ENCODE measurements at regions not wholly inside any gene's neighbourhood (a gene's known extent, or its start where the extent isn't known, plus 50 kb on each side); places are given as distances from the start of the nearest gene placed in this dataset.

DNA sequence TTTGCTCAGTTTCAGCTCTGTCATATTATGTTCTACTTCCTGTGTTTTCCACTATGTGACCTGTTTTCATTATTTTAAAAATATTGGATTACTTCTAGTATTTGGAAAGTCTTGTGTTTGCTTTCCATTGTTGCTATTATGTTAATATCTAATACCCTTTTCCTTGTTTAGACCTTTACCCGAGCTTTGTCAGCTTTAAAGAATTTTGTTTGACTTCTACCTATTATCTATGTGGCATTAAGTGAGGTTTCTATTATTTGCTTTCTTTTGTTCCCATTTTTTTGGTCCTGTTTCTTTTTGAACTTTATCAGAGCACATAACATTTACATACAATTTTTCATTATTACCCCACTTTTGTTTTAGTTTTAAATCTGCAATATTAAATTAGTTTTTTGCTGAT lies 202.7 kb downstream of the MANEA start:
- no peak for DNase-seq (ENCODE audit: low spot score)

DNA sequence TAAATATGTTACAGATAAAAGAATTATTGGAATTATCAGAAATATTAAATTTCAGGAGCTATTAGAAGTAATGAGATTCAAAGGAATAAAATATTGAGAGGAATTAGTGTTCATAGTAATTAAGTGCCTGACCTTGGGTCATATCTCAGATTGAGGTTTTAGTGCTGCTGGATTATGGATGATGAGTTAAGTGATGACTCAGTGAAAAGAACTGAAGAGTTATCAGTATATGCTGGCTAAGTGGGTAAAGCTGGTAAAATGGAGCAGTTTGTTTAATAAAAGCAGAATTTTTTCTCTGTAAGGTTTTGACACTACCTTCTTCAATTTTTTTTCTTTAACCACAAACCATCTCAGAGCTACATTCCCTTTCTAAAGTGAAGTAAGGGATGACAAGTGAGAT lies 206.7 kb downstream of the MANEA start:
- DNase-seq (ENCODE audit: low spot score): no peak

DNA sequence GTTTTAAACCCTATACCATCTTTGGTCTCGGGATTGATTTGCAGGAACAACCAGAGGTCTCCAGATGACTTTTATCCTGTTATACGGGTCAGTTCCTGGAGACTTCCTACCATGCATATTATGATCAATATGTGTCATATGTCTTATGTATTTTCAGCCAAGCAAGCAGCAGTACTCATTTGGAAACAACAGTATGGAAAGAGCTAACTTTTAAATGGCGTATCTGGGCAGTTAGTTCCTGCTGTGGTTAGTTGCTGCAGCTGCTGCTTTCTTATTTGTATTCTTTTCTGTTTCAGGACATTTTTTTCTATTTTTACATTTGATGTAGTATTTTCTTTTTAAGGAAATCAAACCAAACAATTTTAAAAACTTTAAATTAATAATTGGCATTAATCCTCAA lies 207.5 kb downstream of the MANEA start:
- DNase-seq (ENCODE audit: low spot score): no peak

DNA sequence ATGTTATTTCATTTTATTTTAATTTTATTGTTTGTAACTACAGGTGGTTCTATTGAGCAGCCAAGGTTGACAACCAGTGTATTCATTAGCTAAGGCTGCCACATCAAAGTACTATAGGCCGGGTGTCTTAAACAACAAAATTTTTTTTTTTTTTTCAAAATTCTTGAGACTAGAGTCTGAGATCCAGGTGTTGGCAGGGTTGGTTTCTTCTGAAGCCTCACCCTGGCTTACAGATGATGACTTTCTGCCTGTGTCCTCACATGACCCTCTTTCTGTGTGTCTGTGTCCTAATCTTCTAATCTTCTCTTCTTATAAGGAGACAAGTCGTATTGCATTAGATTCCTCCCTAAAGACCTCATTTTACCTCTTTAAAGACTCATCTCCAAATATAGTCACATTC lies 208.4 kb downstream of the MANEA start:
- no peak for DNase-seq (ENCODE audit: low spot score)

DNA sequence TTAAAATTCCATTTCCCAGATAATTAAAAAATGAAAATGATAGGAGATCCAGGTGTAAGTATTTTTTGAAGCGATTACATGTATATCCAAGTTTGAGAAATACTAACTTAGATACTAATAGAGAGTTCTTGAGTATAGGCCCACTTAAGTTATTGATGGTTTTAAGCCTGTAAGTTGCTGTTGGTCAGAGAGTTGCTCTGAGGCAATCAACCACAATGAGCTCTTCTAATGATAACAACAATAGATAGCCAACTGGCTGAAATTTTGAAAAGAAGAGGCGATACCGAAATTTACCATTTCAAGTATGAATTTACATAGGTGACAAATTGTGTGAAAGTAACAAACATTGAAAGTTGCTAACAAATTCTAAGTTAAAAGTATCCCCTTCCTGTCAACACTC lies 209.5 kb downstream of the MANEA start:
- DNase-seq (ENCODE audit: low spot score): no peak

DNA sequence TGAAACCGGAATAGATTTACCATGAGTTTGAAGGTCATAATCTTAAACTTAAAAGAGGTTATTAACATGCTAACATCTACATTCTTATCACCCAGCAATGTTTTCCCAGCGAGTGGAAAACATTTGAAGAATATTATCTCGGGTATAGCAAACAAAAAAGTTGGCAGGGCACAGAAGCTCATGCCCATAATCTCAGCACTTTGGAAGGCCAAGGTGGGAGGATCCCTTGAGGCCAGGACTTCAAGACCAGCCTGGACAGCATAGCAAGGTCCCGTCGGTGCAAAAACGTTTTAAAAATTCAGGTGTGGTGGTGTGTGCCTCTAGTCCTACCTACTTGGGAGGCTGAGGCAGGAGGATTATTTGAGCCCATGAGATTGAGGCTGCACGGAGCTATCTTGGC lies 213.5 kb downstream of the MANEA start:
- DNase-seq (ENCODE audit: low spot score): no peak

GRCh38 chr6:95794749-95795148 lies 217.4 kb downstream of the MANEA start:
- no peak for DNase-seq (ENCODE audit: low spot score)

DNA sequence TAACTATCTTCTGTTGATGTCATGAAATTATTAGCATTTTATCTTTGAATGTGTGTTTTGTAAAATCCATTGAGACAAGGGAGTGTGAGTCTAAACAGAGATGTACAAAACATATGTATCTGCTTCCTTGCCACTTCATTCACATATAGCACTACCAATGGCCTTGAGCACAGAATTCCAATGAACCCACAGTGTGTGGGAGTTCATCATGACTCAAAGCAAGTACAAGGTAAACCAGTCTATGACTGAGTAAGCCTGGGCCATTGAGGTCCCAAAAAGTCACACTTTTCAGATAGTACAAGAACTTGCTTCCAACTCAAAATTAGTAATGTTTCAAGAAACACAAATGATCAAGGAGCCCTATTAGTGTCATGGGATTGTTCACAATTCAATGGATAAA lies 218.6 kb downstream of the MANEA start:
- no peak for DNase-seq (ENCODE audit: low spot score)

- DNase-seq (ENCODE audit: low spot score): no peak
These were observed 218.7 kb upstream of the FUT9 start for GRCh38 chr6:95797054-95797453.

GRCh38 chr6:95802978-95803377 lies 212.8 kb upstream of the FUT9 start:
- no peak for DNase-seq (ENCODE audit: low spot score)

GRCh38 chr6:95803889-95804288 lies 211.9 kb upstream of the FUT9 start:
- DNase-seq (ENCODE audit: low spot score): no peak

DNA sequence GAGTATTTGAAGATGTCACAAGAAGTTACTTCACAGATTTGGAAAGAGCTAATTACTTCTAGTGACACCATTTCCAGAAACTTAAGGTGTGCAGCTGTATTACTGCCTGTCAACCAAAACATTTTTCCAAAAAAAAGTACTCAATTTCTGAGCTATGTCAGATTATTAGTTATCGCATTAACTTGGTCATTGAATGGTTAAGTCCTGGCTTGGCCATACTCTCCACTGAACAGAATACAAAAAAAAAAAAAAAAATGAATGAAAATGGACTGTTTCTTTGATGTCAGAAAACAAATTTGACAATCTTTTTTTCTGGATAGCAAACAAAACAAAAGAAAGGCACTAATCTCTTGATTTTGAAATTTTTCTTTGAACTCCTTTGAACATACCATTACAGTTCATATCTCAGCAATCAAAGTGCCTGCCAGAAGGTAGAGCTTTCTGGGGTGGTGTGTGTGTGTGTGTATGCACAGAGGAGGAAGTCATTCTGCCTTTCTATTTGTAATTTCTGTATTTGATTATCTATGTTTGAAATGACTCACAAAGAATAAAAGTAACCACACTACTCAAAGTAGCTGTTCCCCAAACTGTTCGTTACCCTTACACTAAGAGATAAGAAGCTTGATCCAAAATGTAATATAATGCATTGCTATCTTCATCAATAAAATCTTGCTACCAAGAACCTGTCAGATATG lies 210.8 kb upstream of the FUT9 start:
- DNase-seq (ENCODE audit: low spot score): no peak

- no peak for DNase-seq (ENCODE audit: low spot score)
These were observed 210.1 kb upstream of the FUT9 start for GRCh38 chr6:95805699-95806098.

- no peak for DNase-seq (ENCODE audit: low spot score)
These were observed 200.3 kb upstream of the FUT9 start for GRCh38 chr6:95815389-95816056.

GRCh38 chr6:95819461-95819860 lies 196.3 kb upstream of the FUT9 start:
- DNase-seq (ENCODE audit: low spot score): no peak

GRCh38 chr6:95819939-95820338 lies 195.8 kb upstream of the FUT9 start:
- DNase-seq (ENCODE audit: low spot score): no peak

DNA sequence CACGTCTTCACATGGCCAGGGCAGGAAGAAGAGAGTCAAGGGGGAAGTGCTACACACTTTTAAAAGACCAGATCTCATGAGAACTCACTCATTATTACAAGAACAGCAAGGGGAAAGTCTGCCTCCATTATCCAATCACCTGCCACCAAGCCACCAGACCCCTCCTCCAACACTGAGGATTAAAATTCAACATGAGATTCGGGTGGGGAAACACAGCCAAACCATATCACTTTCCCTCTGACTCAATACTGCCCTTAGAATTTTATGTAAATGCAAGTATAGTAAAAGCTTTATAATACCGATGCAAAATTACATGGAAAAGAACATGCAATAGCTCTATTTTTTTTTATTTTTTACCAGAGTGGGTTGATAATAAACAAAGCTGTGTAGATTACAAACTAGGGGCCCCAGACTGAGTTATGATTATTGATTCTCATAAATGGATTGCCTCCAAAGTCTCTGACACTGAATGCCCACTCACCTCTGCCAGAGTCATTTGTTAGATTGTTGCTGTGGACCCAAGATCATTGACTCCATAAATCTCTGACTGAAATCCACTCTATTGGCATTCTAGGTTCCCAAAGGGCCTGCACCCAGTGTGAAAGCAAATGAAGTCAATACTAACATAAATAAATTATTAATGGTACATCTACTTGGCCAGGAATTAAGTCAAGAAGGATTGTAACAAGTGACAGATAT lies 184.8 kb upstream of the FUT9 start:
- no peak for DNase-seq (ENCODE audit: low spot score)

GRCh38 chr6:95837890-95838289 lies 177.9 kb upstream of the FUT9 start:
- no peak for DNase-seq (ENCODE audit: low spot score)

GRCh38 chr6:95841560-95841959 lies 174.2 kb upstream of the FUT9 start:
- DNase-seq (ENCODE audit: low spot score): no peak

DNA sequence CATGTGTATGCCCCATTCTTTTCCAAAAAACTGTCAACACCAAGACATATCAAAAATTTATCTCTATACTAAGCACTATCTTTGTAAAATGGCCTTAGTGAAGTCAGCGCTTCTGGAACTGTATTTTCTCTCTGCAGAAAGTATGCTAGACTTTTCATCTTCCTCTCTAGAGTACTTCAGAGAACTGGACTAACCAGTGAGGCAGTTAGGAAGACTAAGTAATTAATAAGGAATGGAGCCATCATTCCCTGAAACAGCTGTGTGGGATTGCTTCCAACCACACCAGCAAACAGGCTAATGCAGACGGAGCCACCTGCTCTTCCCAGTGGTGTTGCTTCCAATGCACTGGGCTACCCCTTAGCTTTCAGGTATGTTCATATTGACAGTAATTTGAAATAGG lies 169.1 kb upstream of the FUT9 start:
- DNase-seq (ENCODE audit: low spot score): no peak

DNA sequence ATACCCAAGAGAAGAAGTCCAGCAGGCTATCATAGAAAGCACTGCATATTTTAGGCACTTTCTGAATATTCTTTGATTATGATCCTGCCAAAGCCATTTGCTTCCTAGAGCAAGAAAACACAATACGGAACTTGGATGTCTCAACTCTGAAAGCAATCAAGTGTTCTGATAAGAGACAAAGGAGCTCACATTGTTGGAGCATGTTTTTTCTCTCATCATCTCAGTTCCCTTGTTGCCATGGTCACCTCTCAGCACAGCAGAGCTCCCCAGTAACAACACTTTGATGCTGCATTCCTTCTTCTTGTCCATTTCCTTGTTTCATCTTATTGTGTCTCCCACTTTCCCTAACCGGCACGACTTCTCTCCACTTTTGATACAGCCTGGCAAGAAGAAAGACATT lies 168.7 kb upstream of the FUT9 start:
- DNase-seq (ENCODE audit: low spot score): no peak

DNA sequence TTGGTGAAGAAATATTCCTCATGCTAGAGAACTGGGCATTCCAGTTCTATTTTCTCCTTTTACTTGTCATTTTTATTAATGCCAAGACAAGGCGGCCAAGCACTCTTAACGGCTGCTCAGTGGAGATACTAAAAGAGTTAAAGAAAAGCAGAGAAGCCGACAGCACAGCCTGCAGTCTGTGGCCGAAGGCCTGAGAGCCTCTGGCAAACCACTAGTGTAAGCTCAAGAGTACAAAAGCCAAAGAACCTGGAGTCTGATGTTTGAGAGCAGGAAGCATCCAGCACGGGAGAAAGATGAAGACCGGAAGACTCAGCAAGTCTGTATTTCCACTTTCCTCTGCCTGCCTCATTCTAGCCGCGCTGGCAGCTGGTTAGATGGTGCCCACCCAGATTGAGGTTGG lies 167.1 kb upstream of the FUT9 start:
- no peak for DNase-seq (ENCODE audit: low spot score)

DNA sequence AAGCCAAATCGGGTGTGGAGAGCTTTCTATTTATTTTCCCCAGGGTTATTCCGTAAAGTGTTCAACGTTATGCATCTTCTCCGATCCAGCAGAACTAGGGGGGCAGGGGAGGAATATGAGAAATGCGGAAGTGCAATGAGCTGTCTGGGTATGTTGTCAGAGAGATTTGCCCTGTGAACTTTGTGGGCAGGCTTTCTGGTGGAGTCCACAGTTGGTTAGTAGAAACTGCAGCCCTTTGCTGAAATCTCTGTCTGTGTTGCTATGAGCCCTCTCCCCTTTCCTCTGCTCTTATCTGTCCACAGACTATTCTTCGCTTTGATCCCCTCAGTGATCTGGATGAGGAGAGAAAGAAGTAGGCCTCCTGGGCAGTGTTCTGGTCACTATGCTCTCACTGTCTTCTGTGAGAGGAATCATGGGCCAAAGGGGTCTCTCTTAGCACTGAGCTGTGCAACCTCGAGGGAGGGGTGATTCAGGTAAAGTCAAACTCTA lies 158.9 kb upstream of the FUT9 start:
- no peak for DNase-seq (ENCODE audit: low spot score)
